Karpas-422 (cell line): ENCODE measurements at regions not wholly inside any gene's neighbourhood (a gene's known extent, or its start where the extent isn't known, plus 50 kb on each side); places are given as distances from the start of the nearest gene placed in this dataset.

Source experiments
- DNase-seq: peaks from one replicate; pipeline ENCODE4 v3.0.0-alpha.2; 2015
- H2AFZ ChIP-seq: fragments of 200-600 bp; sonication (generic); 2 replicates; pipeline ENCODE4 v1.6.1; 2014; ENCODE audit warnings: antibody characterized with exemption, low read length, mixed read lengths
- H3K27ac ChIP-seq: fragments of 200-600 bp; sonication (generic); 2 replicates; pipeline ENCODE4 v1.5.1; 2014; ENCODE audit warnings: mild to moderate bottlenecking, low read length, moderate library complexity
- H3K27me3 ChIP-seq: fragments of 200-600 bp; sonication (generic); 2 replicates; pipeline ENCODE4 v1.6.1; 2014; ENCODE audit warnings: low read length, mixed read lengths
- H3K36me3 ChIP-seq: fragments of 200-600 bp; sonication (generic); 2 replicates; pipeline ENCODE4 v1.6.1; 2014; ENCODE audit warnings: low read length, mixed read lengths; ENCODE audit not compliant: insufficient read depth
- H3K4me1 ChIP-seq: fragments of 200-600 bp; sonication (generic); 2 replicates; pipeline ENCODE4 v1.6.1; 2014; ENCODE audit warnings: mild to moderate bottlenecking, low read length, mixed read lengths
- H3K4me2 ChIP-seq: fragments of 200-600 bp; sonication (generic); 2 replicates; pipeline ENCODE4 v1.6.1; 2014; ENCODE audit warnings: low read length, low read depth, mild to moderate bottlenecking; ENCODE audit not compliant: poor library complexity, severe bottlenecking
- H3K4me3 ChIP-seq: fragments of 200-600 bp; sonication (generic); 2 replicates; pipeline ENCODE4 v1.5.1; 2014; ENCODE audit warnings: mild to moderate bottlenecking, antibody characterized with exemption, low read length, mixed read lengths
- H3K79me2 ChIP-seq: fragments of 200-600 bp; sonication (generic); 2 replicates; pipeline ENCODE4 v1.6.1; 2014; ENCODE audit warnings: mild to moderate bottlenecking, low read length, mixed read lengths
- H3K9ac ChIP-seq: fragments of 200-600 bp; sonication (generic); 2 replicates; pipeline ENCODE4 v1.6.0; 2014; ENCODE audit warnings: low read length
- H3K9me2 ChIP-seq: fragments of 200-600 bp; sonication (generic), shearing (Covaris generic); replicated peaks from 2 replicates; pipeline ENCODE4 v1.6.0; 2014; ENCODE audit warnings: mild to moderate bottlenecking, low read length, moderate library complexity; ENCODE audit not compliant: insufficient read depth
- H3K9me3 ChIP-seq: fragments of 300-700, 200-600 bp; sonication (generic); 2 replicates; pipeline ENCODE4 v1.6.1; 2014; ENCODE audit warnings: low read length, mixed read lengths
- H4K20me1 ChIP-seq: fragments of 200-600 bp; sonication (generic); 2 replicates; pipeline ENCODE4 v1.6.1; 2014; ENCODE audit warnings: mild to moderate bottlenecking, antibody characterized with exemption, low read length, low read depth; ENCODE audit not compliant: insufficient read depth

GRCh38 chr1:229991724-229992333 lies 75.2 kb upstream of the GALNT2 start:
- H3K4me2 ChIP-seq, result no peak overlapping the region
- H3K9ac ChIP-seq, result no peak overlapping the region
- H3K27ac ChIP-seq, result no peak overlapping the region
- no peaks in the 10 kb centered on the region for H3K4me1 ChIP-seq
- H3K79me2 ChIP-seq, result no peaks in the 10 kb centered on the region
- no peaks in the 10 kb centered on the region for H3K36me3 ChIP-seq
- H3K9me3 ChIP-seq, result no peaks in the 10 kb centered on the region
- H3K27me3 ChIP-seq, result no peaks in the 10 kb centered on the region
- H3K4me3 ChIP-seq, result no peak overlapping the region
- H3K9me2 ChIP-seq, result no peaks in the 10 kb centered on the region
- DNase-seq, result no peak
- H4K20me1 ChIP-seq, result no peaks in the 10 kb centered on the region
- no peak overlapping the region for H2AFZ ChIP-seq

- H3K4me2 ChIP-seq, result no peak overlapping the region
- no peak overlapping the region for H2AFZ ChIP-seq
- no peak overlapping the region for H3K27ac ChIP-seq
- no peaks in the 10 kb centered on the region for H3K9me3 ChIP-seq
- H3K9me2 ChIP-seq, result no peaks in the 10 kb centered on the region
- DNase-seq, result no peak
- H3K79me2 ChIP-seq, result no peaks in the 10 kb centered on the region
- no peaks in the 10 kb centered on the region for H3K36me3 ChIP-seq
- no peaks in the 10 kb centered on the region for H3K27me3 ChIP-seq
- H3K9ac ChIP-seq, result no peak overlapping the region
- H3K4me3 ChIP-seq, result no peak overlapping the region
- H4K20me1 ChIP-seq, result no peaks in the 10 kb centered on the region
- H3K4me1 ChIP-seq, result no peaks in the 10 kb centered on the region
Observed at GRCh38 chr1:229993060-229993459, 74.0 kb upstream of the GALNT2 start.

GRCh38 chr1:229993894-229994293 lies 73.1 kb upstream of the GALNT2 start:
- no peaks in the 10 kb centered on the region for H3K36me3 ChIP-seq
- H3K9me3 ChIP-seq, result no peaks in the 10 kb centered on the region
- no peaks in the 10 kb centered on the region for H4K20me1 ChIP-seq
- no peaks in the 10 kb centered on the region for H3K9me2 ChIP-seq
- no peak overlapping the region for H3K4me2 ChIP-seq
- H3K4me1 ChIP-seq, result no peaks in the 10 kb centered on the region
- no peaks in the 10 kb centered on the region for H3K27me3 ChIP-seq
- no peaks in the 10 kb centered on the region for H3K79me2 ChIP-seq
- H3K4me3 ChIP-seq, result no peak overlapping the region
- H3K9ac ChIP-seq, result no peak overlapping the region
- no peak overlapping the region for H2AFZ ChIP-seq
- H3K27ac ChIP-seq, result no peak overlapping the region
- DNase-seq, result no peak

DNA sequence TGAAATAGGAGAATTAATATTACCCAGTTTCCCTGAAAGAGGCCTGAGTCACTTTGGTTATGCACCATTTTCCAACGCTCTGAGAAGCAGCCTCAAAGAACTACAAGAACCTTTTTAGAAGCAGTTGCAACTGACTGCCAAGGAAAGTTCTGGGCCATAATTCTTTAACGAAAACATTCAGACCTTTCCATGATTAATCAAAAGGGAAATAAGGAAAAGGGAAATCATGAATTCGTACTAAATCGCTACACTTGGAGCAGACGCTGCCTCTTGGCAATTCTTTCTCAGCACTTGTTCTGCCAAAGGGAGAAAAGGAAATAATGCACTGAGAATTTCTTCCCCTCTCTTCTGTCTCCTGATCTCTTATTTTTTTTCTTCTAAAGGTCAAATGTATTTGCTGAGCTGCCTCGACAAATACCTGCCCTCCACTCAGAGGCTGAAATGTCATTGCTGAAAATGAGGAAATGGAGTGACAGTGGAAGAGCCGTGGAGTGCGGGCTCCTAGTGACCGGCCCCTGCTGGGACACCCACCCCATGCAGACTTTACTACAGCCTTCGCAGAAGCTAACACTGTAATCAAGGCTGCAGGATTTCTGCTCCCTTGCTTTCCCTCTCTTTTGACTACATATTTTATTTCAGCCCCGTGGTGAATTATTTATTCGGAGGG lies 67.9 kb upstream of the GALNT2 start:
- no peaks in the 10 kb centered on the region for H3K27me3 ChIP-seq
- H3K9me2 ChIP-seq, result no peaks in the 10 kb centered on the region
- H3K9ac ChIP-seq, result no peak overlapping the region
- no peak overlapping the region for H3K27ac ChIP-seq
- H3K4me1 ChIP-seq, result no peaks in the 10 kb centered on the region
- no peaks in the 10 kb centered on the region for H3K36me3 ChIP-seq
- H2AFZ ChIP-seq, result no peak overlapping the region
- no peak for DNase-seq
- no peaks in the 10 kb centered on the region for H3K79me2 ChIP-seq
- no peak overlapping the region for H3K4me2 ChIP-seq
- no peaks in the 10 kb centered on the region for H4K20me1 ChIP-seq
- no peaks in the 10 kb centered on the region for H3K9me3 ChIP-seq
- no peak overlapping the region for H3K4me3 ChIP-seq

- no peaks in the 10 kb centered on the region for H4K20me1 ChIP-seq
- no peak overlapping the region for H2AFZ ChIP-seq
- no peaks in the 10 kb centered on the region for H3K27me3 ChIP-seq
- H3K27ac ChIP-seq, result no peak overlapping the region
- H3K4me2 ChIP-seq, result no peak overlapping the region
- no peaks in the 10 kb centered on the region for H3K36me3 ChIP-seq
- no peaks in the 10 kb centered on the region for H3K4me1 ChIP-seq
- H3K79me2 ChIP-seq, result no peaks in the 10 kb centered on the region
- no peaks in the 10 kb centered on the region for H3K9me2 ChIP-seq
- H3K9ac ChIP-seq, result no peak overlapping the region
- H3K4me3 ChIP-seq, result no peak overlapping the region
- no peak for DNase-seq
- no peaks in the 10 kb centered on the region for H3K9me3 ChIP-seq
Observed at GRCh38 chr1:230000493-230001184, 66.4 kb upstream of the GALNT2 start.

- Histone ChIP-seq H3K9me2 (no peaks in the 10 kb centered on the region), H3K36me3 (no peaks in the 10 kb centered on the region), H3K79me2 (no peaks in the 10 kb centered on the region), H3K9me3 (no peaks in the 10 kb centered on the region), H4K20me1 (no peaks in the 10 kb centered on the region), H3K4me3 (no peak overlapping the region), H3K9ac (no peak overlapping the region), H3K27ac (no peak overlapping the region), H3K4me2 (no peak overlapping the region), H3K4me1 (no peaks in the 10 kb centered on the region), H3K27me3 (no peaks in the 10 kb centered on the region), H2AFZ (no peak overlapping the region)
- DNase-seq, result no peak
Observed at GRCh38 chr1:230002164-230002803, 64.8 kb upstream of the GALNT2 start.

DNA sequence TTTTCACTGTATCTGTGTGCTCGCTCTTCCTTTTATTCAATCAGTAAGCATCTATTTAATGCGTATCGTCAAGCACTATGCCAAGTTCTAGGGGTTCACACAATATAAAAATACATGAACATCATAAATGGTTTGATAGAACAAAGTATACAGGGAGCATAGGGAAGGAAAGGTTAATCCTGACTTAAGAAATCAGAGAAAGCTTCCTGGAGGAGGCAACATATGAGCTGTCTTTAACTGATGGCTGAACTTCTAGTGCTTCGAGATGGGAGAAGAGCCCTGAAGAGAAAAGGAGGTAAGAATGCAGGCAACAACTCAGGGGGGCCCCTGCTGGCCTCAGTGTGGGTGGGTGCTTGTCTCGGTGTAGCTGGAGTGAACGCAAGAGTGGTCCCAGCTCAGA lies 63.6 kb upstream of the GALNT2 start:
- H3K9ac ChIP-seq, result no peak overlapping the region
- H3K9me2 ChIP-seq, result no peaks in the 10 kb centered on the region
- H2AFZ ChIP-seq, result no peak overlapping the region
- no peaks in the 10 kb centered on the region for H3K36me3 ChIP-seq
- H3K9me3 ChIP-seq, result no peaks in the 10 kb centered on the region
- no peak overlapping the region for H3K4me2 ChIP-seq
- H4K20me1 ChIP-seq, result no peaks in the 10 kb centered on the region
- H3K79me2 ChIP-seq, result no peaks in the 10 kb centered on the region
- H3K27ac ChIP-seq, result no peak overlapping the region
- H3K4me3 ChIP-seq, result no peak overlapping the region
- no peak for DNase-seq
- H3K4me1 ChIP-seq, result no peaks in the 10 kb centered on the region
- no peaks in the 10 kb centered on the region for H3K27me3 ChIP-seq

- H3K27ac ChIP-seq, result no peak overlapping the region
- no peak overlapping the region for H3K4me2 ChIP-seq
- H3K79me2 ChIP-seq, result no peaks in the 10 kb centered on the region
- no peak overlapping the region for H3K4me3 ChIP-seq
- no peak overlapping the region for H2AFZ ChIP-seq
- no peaks in the 10 kb centered on the region for H3K4me1 ChIP-seq
- H3K9me3 ChIP-seq, result no peaks in the 10 kb centered on the region
- H3K9me2 ChIP-seq, result no peaks in the 10 kb centered on the region
- H3K9ac ChIP-seq, result no peak overlapping the region
- no peaks in the 10 kb centered on the region for H3K27me3 ChIP-seq
- H4K20me1 ChIP-seq, result no peaks in the 10 kb centered on the region
- no peaks in the 10 kb centered on the region for H3K36me3 ChIP-seq
- no peak for DNase-seq
Observed at GRCh38 chr1:230005040-230005439, 62.0 kb upstream of the GALNT2 start.
